WTC11 (cell line): ENCODE measurements at regions not wholly inside any gene's neighbourhood (a gene's known extent, or its start where the extent isn't known, plus 50 kb on each side); places are given as distances from the start of the nearest gene placed in this dataset.

ENCODE experiments used
- ATF3 ChIP-seq: sonication (generic); formaldehyde crosslinking; conservative IDR thresholded peaks from 2 replicates; pipeline ENCODE4 v1.8.1; 2022; ENCODE audit warnings: mild to moderate bottlenecking, missing genetic modification reagents
- CBFB ChIP-seq: sonication (generic); formaldehyde crosslinking; IDR thresholded peaks from 2 replicates; pipeline ENCODE4 v1.8.1; 2022; ENCODE audit warnings: mild to moderate bottlenecking, low read depth, missing genetic modification reagents
- CTCF ChIP-seq: fragments of 200-600 bp; IDR thresholded peaks from 2 replicates; pipeline ENCODE4 v1.8.0; 2022; ENCODE audit warnings: antibody characterized with exemption
- E2F5 ChIP-seq: sonication (generic); formaldehyde crosslinking; IDR thresholded peaks from 2 replicates; pipeline ENCODE4 v1.8.1; 2022; ENCODE audit warnings: mild to moderate bottlenecking, moderate library complexity, missing genetic modification reagents
- ELF4 ChIP-seq: sonication (generic); formaldehyde crosslinking; IDR thresholded peaks from 2 replicates; pipeline ENCODE4 v1.8.1; 2022; ENCODE audit warnings: low read depth, mild to moderate bottlenecking, moderate library complexity, missing genetic modification reagents
- FOXK1 ChIP-seq: sonication (generic); formaldehyde crosslinking; IDR thresholded peaks from 2 replicates; pipeline ENCODE4 v1.8.0; 2022; ENCODE audit warnings: mild to moderate bottlenecking, moderate library complexity, missing genetic modification reagents
- GABPB1 ChIP-seq: sonication (generic); formaldehyde crosslinking; IDR thresholded peaks from 2 replicates; pipeline ENCODE4 v1.8.1; 2023; ENCODE audit warnings: mild to moderate bottlenecking, missing genetic modification reagents
- NFYB ChIP-seq: sonication (generic); formaldehyde crosslinking; conservative IDR thresholded peaks from 2 replicates; pipeline ENCODE4 v1.8.0; 2022; ENCODE audit warnings: low read depth, missing genetic modification reagents
- PRRX2 ChIP-seq: fragments of 250-450 bp; sonication (Bioruptor Pico); IDR thresholded peaks from 2 replicates; pipeline ENCODE4 v1.8.0; 2021; ENCODE audit warnings: mild to moderate bottlenecking
- RELA ChIP-seq: sonication (generic); formaldehyde crosslinking; IDR thresholded peaks from 2 replicates; pipeline ENCODE4 v1.8.1; 2022; ENCODE audit warnings: missing genetic modification reagents, mild to moderate bottlenecking, borderline replicate concordance
- STAT6 ChIP-seq: sonication (generic); formaldehyde crosslinking; conservative IDR thresholded peaks from 2 replicates; pipeline ENCODE4 v1.8.1; 2023; ENCODE audit warnings: mild to moderate bottlenecking, low read depth, missing genetic modification reagents, moderate library complexity
- USF2 ChIP-seq: sonication (generic); formaldehyde crosslinking; IDR thresholded peaks from 2 replicates; pipeline ENCODE4 v1.8.1; 2023; ENCODE audit warnings: mild to moderate bottlenecking, missing genetic modification reagents, moderate library complexity
- ZNF121 ChIP-seq: sonication (generic); formaldehyde crosslinking; IDR thresholded peaks from 2 replicates; pipeline ENCODE4 v1.8.0; 2023; ENCODE audit warnings: missing genetic modification reagents

GRCh38 chr6:113162739-113163138, 694.4 kb upstream of the MARCKS start:
- TF ChIP-seq STAT6 (CRISPR knock-in tag) (no peak), ZNF121 (CRISPR knock-in tag) (no peak), E2F5 (CRISPR knock-in tag) (no peak), ATF3 (CRISPR knock-in tag) (no peak), CTCF (no peak), USF2 (CRISPR knock-in tag) (no peak), PRRX2 (CRISPR knock-in tag) (no peak), NFYB (no peak), CBFB (CRISPR knock-in tag) (no peak), GABPB1 (no peak), ELF4 (CRISPR knock-in tag) (no peak), RELA (CRISPR knock-in tag) (no peak), FOXK1 (CRISPR knock-in tag) (no peak)
